OCI-LY7 (cell line): ENCODE measurements at regions not wholly inside any gene's neighbourhood (a gene's known extent, or its start where the extent isn't known, plus 50 kb on each side); places are given as distances from the start of the nearest gene placed in this dataset.

ENCODE experiments used
- BruUV-seq: library from RNA; stranded (reverse); fragments of 400-500 nt; replicated peaks from 2 replicates; lab custom pipeline; 2021; lab: Mats Ljungman, UMichigan
- CTCF ChIA-PET: fragments of 300-600 bp; sonication (Branson Sonifier 250); formaldehyde crosslinking; loops from one replicate; lab custom pipeline; 2022; ENCODE audit warnings: antibody characterized with exemption; ENCODE audit not compliant: unreplicated experiment; lab: Charles Lee
- POLR2A ChIA-PET: fragments of 300-600 bp; sonication (Branson Sonifier 250); formaldehyde crosslinking; loops from one replicate; lab custom pipeline; 2022; ENCODE audit warnings: antibody characterized with exemption; lab: Charles Lee
- DNase-seq: peaks from one replicate; pipeline ENCODE4 v3.0.0-alpha.2; 2015; ENCODE audit warnings: low spot score
- H2AFZ ChIP-seq: fragments of 200-600 bp; sonication (generic), shearing (Covaris generic); 2 replicates; pipeline ENCODE4 v1.6.1; 2014; ENCODE audit warnings: mild to moderate bottlenecking, antibody characterized with exemption, low read length, moderate library complexity
- H3K27ac ChIP-seq: fragments of 200-600 bp; sonication (generic); 2 replicates; pipeline ENCODE4 v1.5.1; 2014; ENCODE audit warnings: mixed run types, low read depth, mild to moderate bottlenecking, moderate library complexity, low read length, inconsistent platforms; ENCODE audit not compliant: poor library complexity, severe bottlenecking
- H3K36me3 ChIP-seq: fragments of 200-600 bp; sonication (generic); 2 replicates; pipeline ENCODE4 v1.6.1; 2014; ENCODE audit warnings: mild to moderate bottlenecking, antibody characterized with exemption, low read length, moderate library complexity, mixed read lengths; ENCODE audit not compliant: insufficient read depth
- H3K4me1 ChIP-seq: fragments of 200-600 bp; sonication (generic); 2 replicates; pipeline ENCODE4 v1.5.1; 2014; ENCODE audit warnings: mild to moderate bottlenecking, low read length; ENCODE audit not compliant: insufficient read depth, poor library complexity, severe bottlenecking
- H3K4me2 ChIP-seq: fragments of 200-600 bp; sonication (generic); 2 replicates; pipeline ENCODE4 v1.6.1; 2014; ENCODE audit warnings: mild to moderate bottlenecking, low read length
- H3K4me3 ChIP-seq: fragments of 200-600 bp; sonication (generic); 2 replicates; pipeline ENCODE4 v1.5.1; 2014; ENCODE audit warnings: mild to moderate bottlenecking, low read depth, low read length; ENCODE audit not compliant: poor library complexity, severe bottlenecking
- H3K79me2 ChIP-seq: fragments of 200-600 bp; sonication (generic); 2 replicates; pipeline ENCODE4 v1.6.1; 2016; ENCODE audit warnings: low read depth, mild to moderate bottlenecking, low read length, moderate library complexity, mixed read lengths; ENCODE audit not compliant: insufficient read depth
- H3K9me2 ChIP-seq: fragments of 200-600 bp; sonication (generic); 2 replicates; pipeline ENCODE4 v1.6.1; 2016; ENCODE audit warnings: mild to moderate bottlenecking, low read length, mixed read lengths; ENCODE audit not compliant: insufficient read depth
- H3K9me3 ChIP-seq: fragments of 200-600 bp; sonication (generic); 2 replicates; pipeline ENCODE4 v1.6.1; 2014; ENCODE audit warnings: mild to moderate bottlenecking, mixed run types, low read length, mixed read lengths
- H4K20me1 ChIP-seq: fragments of 200-600 bp; sonication (generic); 2 replicates; pipeline ENCODE4 v1.6.1; 2014; ENCODE audit warnings: mild to moderate bottlenecking, antibody characterized with exemption, low read length, moderate library complexity, mixed read lengths; ENCODE audit not compliant: insufficient read depth
- CTCF ChIP-seq: fragments of 200-600 bp; sonication (generic); conservative IDR thresholded peaks from 2 replicates; pipeline ENCODE4 v1.5.1; 2014; ENCODE audit warnings: mild to moderate bottlenecking, antibody characterized with exemption, low read length, moderate library complexity, mixed read lengths
- EZH2phosphoT487 ChIP-seq: fragments of 200-600 bp; sonication (generic); IDR thresholded peaks from 2 replicates; pipeline ENCODE4 v1.6.1; 2018; ENCODE audit warnings: low read depth, borderline replicate concordance, mild to moderate bottlenecking, mixed run types, antibody characterized with exemption, low read length, moderate library complexity, mixed read lengths
- intact Hi-C: fragments of 100-400 bp; cut with micrococcal nuclease; formaldehyde crosslinking; loops from one replicate; pipeline ENCODE4 v1.10.0; 2022; ENCODE audit not compliant: unreplicated experiment

- TF ChIP-seq EZH2phosphoT487 (no peak), CTCF (no peak)
- intact Hi-C loops: no loop called here
- Histone ChIP-seq H4K20me1 (no peaks in the 10 kb centered on the region), H2AFZ (no peak overlapping the region), H3K4me3 (no peak overlapping the region), H3K79me2 (no peaks in the 10 kb centered on the region), H3K27ac (no peak overlapping the region), H3K4me1 (no peaks in the 10 kb centered on the region), H3K9me2 (no peaks in the 10 kb centered on the region), H3K36me3 (peaks cover 16% of the 10 kb centered on the region), H3K9me3 (no peaks in the 10 kb centered on the region), H3K4me2 (no peak overlapping the region)
- CTCF ChIA-PET: no interaction called here
- no peak for DNase-seq
- POLR2A ChIA-PET: interaction anchor here (0.6 to 1.0 kb wide), 2 partner anchors 10 to 627 kb away, joined by 3 read pairs; no protein-coding TSS in a partner anchor
- no TSS peak for BruUV-seq
These were observed 146.7 kb upstream of the KLF14 start for GRCh38 chr7:130880668-130881067.

GRCh38 chr7:130881091-130881798 lies 147.2 kb upstream of the KLF14 start:
- no peaks in the 10 kb centered on the region for H3K79me2 ChIP-seq
- DNase-seq: no peak
- H3K9me2 ChIP-seq: no peaks in the 10 kb centered on the region
- intact Hi-C loops: no loop called here
- no peaks in the 10 kb centered on the region for H4K20me1 ChIP-seq
- H3K36me3 ChIP-seq: peaks cover 16% of the 10 kb centered on the region
- no peak overlapping the region for H2AFZ ChIP-seq
- H3K4me2 ChIP-seq: no peak overlapping the region
- H3K27ac ChIP-seq: no peak overlapping the region
- no TSS peak for BruUV-seq
- no peak for TF ChIP-seq CTCF
- no peak for TF ChIP-seq EZH2phosphoT487
- H3K9me3 ChIP-seq: no peaks in the 10 kb centered on the region
- ChIA-PET CTCF (no interaction called here), POLR2A (interaction anchor here (0.6 to 1.2 kb wide), 4 partner anchors 8 to 626 kb away, joined by 3 to 7 read pairs (median 3); no protein-coding TSS in a partner anchor)
- no peak overlapping the region for H3K4me3 ChIP-seq
- H3K4me1 ChIP-seq: no peaks in the 10 kb centered on the region

- ChIA-PET CTCF (no interaction called here), POLR2A (interaction anchor here (1.2 kb wide), 2 partner anchors 8 to 32 kb away, joined by 3 to 7 read pairs; no protein-coding TSS in a partner anchor)
- Histone ChIP-seq H3K4me3 (no peak overlapping the region), H3K9me3 (no peaks in the 10 kb centered on the region), H3K4me1 (no peaks in the 10 kb centered on the region), H3K9me2 (no peaks in the 10 kb centered on the region), H4K20me1 (no peaks in the 10 kb centered on the region), H3K79me2 (no peaks in the 10 kb centered on the region), H2AFZ (no peak overlapping the region), H3K27ac (no peak overlapping the region), H3K4me2 (no peak overlapping the region), H3K36me3 (peaks cover 16% of the 10 kb centered on the region)
- DNase-seq: no peak
- intact Hi-C loops: no loop called here
- BruUV-seq: no TSS peak
- TF ChIP-seq EZH2phosphoT487 (no peak), CTCF (no peak)
These were observed 147.8 kb upstream of the KLF14 start for GRCh38 chr7:130881799-130882141.
